ENCODE measurements at regions not wholly inside any gene's neighbourhood (a gene's known extent, or its start where the extent isn't known, plus 50 kb on each side); places are given as distances from the start of the nearest gene placed in this dataset.

DNA sequence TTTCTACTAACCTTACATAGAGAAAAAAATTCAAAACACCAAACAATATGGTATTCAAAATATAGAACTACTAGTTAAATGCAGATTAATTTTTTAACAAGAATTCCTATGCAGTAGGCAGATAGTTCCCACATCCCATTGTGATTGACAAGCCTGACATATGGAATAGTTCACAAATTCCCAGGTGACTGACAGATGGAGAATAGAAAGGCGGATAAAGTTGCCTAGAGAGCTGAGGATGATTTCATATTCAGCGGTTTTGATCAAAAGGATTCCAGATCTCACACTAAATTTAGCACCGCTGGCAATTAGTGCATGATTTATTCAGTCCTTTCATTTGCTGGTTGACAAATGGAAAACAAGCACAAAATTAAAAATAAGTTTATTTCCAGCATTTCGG, 733.7 kb upstream of the POU3F3 start:
- TF ChIP-seq, protein P1, sequence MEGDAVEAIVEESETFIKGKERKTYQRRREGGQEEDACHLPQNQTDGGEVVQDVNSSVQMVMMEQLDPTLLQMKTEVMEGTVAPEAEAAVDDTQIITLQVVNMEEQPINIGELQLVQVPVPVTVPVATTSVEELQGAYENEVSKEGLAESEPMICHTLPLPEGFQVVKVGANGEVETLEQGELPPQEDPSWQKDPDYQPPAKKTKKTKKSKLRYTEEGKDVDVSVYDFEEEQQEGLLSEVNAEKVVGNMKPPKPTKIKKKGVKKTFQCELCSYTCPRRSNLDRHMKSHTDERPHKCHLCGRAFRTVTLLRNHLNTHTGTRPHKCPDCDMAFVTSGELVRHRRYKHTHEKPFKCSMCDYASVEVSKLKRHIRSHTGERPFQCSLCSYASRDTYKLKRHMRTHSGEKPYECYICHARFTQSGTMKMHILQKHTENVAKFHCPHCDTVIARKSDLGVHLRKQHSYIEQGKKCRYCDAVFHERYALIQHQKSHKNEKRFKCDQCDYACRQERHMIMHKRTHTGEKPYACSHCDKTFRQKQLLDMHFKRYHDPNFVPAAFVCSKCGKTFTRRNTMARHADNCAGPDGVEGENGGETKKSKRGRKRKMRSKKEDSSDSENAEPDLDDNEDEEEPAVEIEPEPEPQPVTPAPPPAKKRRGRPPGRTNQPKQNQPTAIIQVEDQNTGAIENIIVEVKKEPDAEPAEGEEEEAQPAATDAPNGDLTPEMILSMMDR (IDR thresholded peaks at IDR 0.05): no peak
- H3K4me1 ChIP-seq (ENCODE audit: control insufficient read depth, insufficient read depth, low read length): no peaks in the 10 kb centered on the region
- no peaks in the 10 kb centered on the region for H3K27me3 ChIP-seq (ENCODE audit: control insufficient read depth, insufficient read depth, low read length)
- intact Hi-C loops (cut with micrococcal nuclease): no loop called here
- H3K36me3 Mint-ChIP-seq: no peaks in the 10 kb centered on the region
- H3K27ac Mint-ChIP-seq: no peak overlapping the region
- WGBS (ENCODE audit: insufficient coverage): 96% methylated on average over 4 of the region's 4 CpGs
- H3K27me3 Mint-ChIP-seq (ENCODE audit: low read depth in 2 of 2): no peaks in the 10 kb centered on the region
- H3K4me3 ChIP-seq (ENCODE audit: low read length): no peak overlapping the region
- ATAC-seq: no peak
- no peak for DNase-seq
- H3K27ac ChIP-seq (ENCODE audit: low read length): no peak overlapping the region
- H3K9me3 ChIP-seq (ENCODE audit: control insufficient read depth, insufficient read depth, low read length): no peaks in the 10 kb centered on the region
- peaks cover 9 to 21% of the 10 kb centered on the region in 2 donors for H3K9me3 Mint-ChIP-seq
- no peaks in the 10 kb centered on the region for H3K4me1 Mint-ChIP-seq
- no peak overlapping the region for H3K4me3 Mint-ChIP-seq
- H3K36me3 ChIP-seq (ENCODE audit: control insufficient read depth, insufficient read depth, low read length): no peaks in the 10 kb centered on the region

DNA sequence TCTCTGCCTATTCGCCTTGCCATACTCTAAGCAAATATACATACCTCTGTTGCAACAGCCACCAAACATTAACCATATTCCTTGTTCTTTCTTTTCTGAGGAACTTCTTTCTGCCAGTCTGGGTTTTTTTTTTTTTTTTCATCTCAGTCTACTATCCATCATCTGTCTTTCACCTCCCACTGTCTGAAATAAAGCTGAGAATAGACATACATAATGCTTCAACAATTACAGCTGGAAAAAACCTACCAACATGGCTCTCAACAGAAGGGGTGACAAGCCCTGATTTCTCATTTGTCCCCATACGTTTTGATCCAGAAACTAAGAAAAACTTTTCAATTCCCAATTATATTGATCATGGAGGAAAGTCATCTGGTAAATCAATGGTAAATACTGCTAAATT, 728.8 kb upstream of the POU3F3 start:
- ATAC-seq (no peak), DNase-seq (no peak)
- H3K36me3 Mint-ChIP-seq: no peaks in the 10 kb centered on the region
- H3K9me3 Mint-ChIP-seq: peaks cover 7 to 21% of the 10 kb centered on the region in 2 donors
- no peaks in the 10 kb centered on the region for H3K27me3 Mint-ChIP-seq (ENCODE audit: low read depth in 2 of 2)
- Histone ChIP-seq H3K4me1 (ENCODE audit: control insufficient read depth, insufficient read depth, low read length) (no peaks in the 10 kb centered on the region), H3K27ac (ENCODE audit: low read length) (no peak overlapping the region), H3K36me3 (ENCODE audit: control insufficient read depth, insufficient read depth, low read length) (no peaks in the 10 kb centered on the region), H3K27me3 (ENCODE audit: control insufficient read depth, insufficient read depth, low read length) (no peaks in the 10 kb centered on the region), H3K9me3 (ENCODE audit: control insufficient read depth, insufficient read depth, low read length) (no peaks in the 10 kb centered on the region), H3K4me3 (ENCODE audit: low read length) (no peak overlapping the region)
- H3K4me3 Mint-ChIP-seq: no peak overlapping the region
- intact Hi-C loops (cut with micrococcal nuclease): no loop called here
- H3K4me1 Mint-ChIP-seq: no peaks in the 10 kb centered on the region
- H3K27ac Mint-ChIP-seq: no peak overlapping the region
- TF ChIP-seq, protein P1 (IDR thresholded peaks at IDR 0.05): no peak
- 70% methylated on average over 1 of the region's 2 CpGs for WGBS (ENCODE audit: insufficient coverage)

DNA sequence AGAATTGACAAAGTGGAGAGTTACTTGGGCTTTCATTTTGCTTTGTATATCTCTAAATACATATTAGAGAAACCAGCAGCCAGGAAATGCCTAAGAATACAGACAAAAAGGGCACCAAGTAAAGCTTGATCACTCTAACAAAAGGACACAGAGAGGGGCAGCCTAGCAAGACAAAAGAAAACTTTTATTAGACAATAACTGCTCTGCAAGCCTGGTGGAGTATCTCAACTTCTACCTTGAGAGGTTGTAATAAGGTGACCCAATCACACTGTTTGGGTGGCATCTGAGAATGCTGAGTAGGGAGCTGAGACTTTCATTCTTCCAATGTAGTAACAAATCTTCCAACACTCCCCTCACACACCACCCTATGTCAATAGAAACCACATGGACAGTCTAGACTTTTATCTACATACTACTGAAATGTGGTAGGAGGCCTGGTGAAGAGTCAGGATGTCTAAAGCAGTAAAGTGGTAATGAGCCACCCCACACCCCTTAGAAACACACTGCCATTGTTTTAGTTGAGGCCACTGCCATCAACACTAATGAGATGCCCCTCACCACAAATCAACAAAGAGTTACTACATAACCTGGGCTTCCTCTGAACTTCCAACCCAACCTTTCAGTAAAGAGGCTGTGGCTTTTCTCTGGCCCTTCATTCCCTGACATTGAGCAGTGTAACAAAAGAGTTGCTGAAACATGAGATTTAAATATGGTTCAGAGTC, 726.7 kb upstream of the POU3F3 start:
- no peak for DNase-seq
- Mint-ChIP-seq H3K36me3 (no peaks in the 10 kb centered on the region), H3K4me3 (no peak overlapping the region), H3K27ac (no peak overlapping the region), H3K4me1 (no peaks in the 10 kb centered on the region), H3K9me3 (peaks cover 10 to 23% of the 10 kb centered on the region in 2 donors), H3K27me3 (ENCODE audit: low read depth in 2 of 2) (no peaks in the 10 kb centered on the region)
- Histone ChIP-seq H3K9me3 (ENCODE audit: control insufficient read depth, insufficient read depth, low read length) (no peaks in the 10 kb centered on the region), H3K4me1 (ENCODE audit: control insufficient read depth, insufficient read depth, low read length) (no peaks in the 10 kb centered on the region), H3K36me3 (ENCODE audit: control insufficient read depth, insufficient read depth, low read length) (no peaks in the 10 kb centered on the region), H3K27me3 (ENCODE audit: control insufficient read depth, insufficient read depth, low read length) (no peaks in the 10 kb centered on the region), H3K4me3 (ENCODE audit: low read length) (no peak overlapping the region), H3K27ac (ENCODE audit: low read length) (no peak overlapping the region)
- TF ChIP-seq, protein P1 (IDR thresholded peaks at IDR 0.05): no peak
- intact Hi-C loops (cut with micrococcal nuclease): no loop called here
- no peak for ATAC-seq

DNA sequence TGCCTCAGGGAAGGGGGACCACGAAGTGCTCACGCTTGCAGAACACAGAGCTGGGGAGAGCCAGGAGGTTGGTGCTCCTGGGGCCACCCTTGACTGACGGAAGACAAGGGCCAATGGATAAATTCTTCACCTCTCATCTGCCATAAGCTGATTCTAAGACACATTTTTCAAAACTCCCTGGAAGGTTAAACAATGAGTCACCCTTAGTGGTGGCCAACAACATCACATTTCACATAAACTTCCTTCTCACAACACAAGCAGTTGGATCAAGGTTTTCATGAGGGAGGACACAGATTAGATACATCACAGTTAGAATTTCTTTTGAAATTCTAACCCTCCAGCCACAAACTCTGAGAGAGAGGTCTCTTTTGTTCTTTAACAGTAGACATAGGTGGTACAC, 713.6 kb upstream of the POU3F3 start:
- ATAC-seq (no peak), DNase-seq (no peak)
- H3K4me3 ChIP-seq (ENCODE audit: low read length): no peak overlapping the region
- WGBS (ENCODE audit: insufficient coverage): 90% methylated on average over 3 of the region's 3 CpGs
- no peaks in the 10 kb centered on the region for H3K9me3 ChIP-seq (ENCODE audit: control insufficient read depth, insufficient read depth, low read length)
- peaks cover 6% of the 10 kb centered on the region for H3K36me3 Mint-ChIP-seq
- no peaks in the 10 kb centered on the region for H3K27me3 Mint-ChIP-seq (ENCODE audit: low read depth in 2 of 2)
- H3K27me3 ChIP-seq (ENCODE audit: control insufficient read depth, insufficient read depth, low read length): no peaks in the 10 kb centered on the region
- H3K27ac ChIP-seq (ENCODE audit: low read length): no peak overlapping the region
- H3K9me3 Mint-ChIP-seq: peaks cover 9 to 14% of the 10 kb centered on the region in 2 donors
- H3K4me3 Mint-ChIP-seq: no peak overlapping the region
- H3K36me3 ChIP-seq (ENCODE audit: control insufficient read depth, insufficient read depth, low read length): no peaks in the 10 kb centered on the region
- no peaks in the 10 kb centered on the region for H3K4me1 ChIP-seq (ENCODE audit: control insufficient read depth, insufficient read depth, low read length)
- intact Hi-C loops (cut with micrococcal nuclease): no loop called here
- no peak overlapping the region for H3K27ac Mint-ChIP-seq
- TF ChIP-seq, protein P1 (IDR thresholded peaks at IDR 0.05): no peak
- no peaks in the 10 kb centered on the region for H3K4me1 Mint-ChIP-seq

All from natural killer cell (primary cell).